SK-N-MC (cell line): ENCODE measurements at regions not wholly inside any gene's neighbourhood (a gene's known extent, or its start where the extent isn't known, plus 50 kb on each side); places are given as distances from the start of the nearest gene placed in this dataset.

ENCODE experiments used
- EZH2 ChIP-seq: fragments of 200-600 bp; sonication (generic); IDR thresholded peaks from one replicate; pipeline ENCODE4 v1.6.1; 2017; ENCODE audit warnings: antibody characterized with exemption
- POLR2AphosphoS5 ChIP-seq: IDR thresholded peaks from 2 replicates; pipeline ENCODE4 v1.6.1; 2012; ENCODE audit warnings: mild to moderate bottlenecking, low read depth, low read length, borderline replicate concordance

GRCh38 chr15:69652293-69652692 is 199.7 kb downstream of the RPLP1 start:
- no peak for TF ChIP-seq EZH2
- TF ChIP-seq POLR2AphosphoS5: no peak
